Smooth muscle cell (in vitro differentiated cells): ENCODE measurements at regions not wholly inside any gene's neighbourhood (a gene's known extent, or its start where the extent isn't known, plus 50 kb on each side); places are given as distances from the start of the nearest gene placed in this dataset.
"Not testable (repeated sequence)": the region's sequence is repeated elsewhere in the genome, so short reads cannot be mapped to it uniquely, and the experiment has no call there.

Source experiments
- DNase-seq: peaks from one replicate; lab custom pipeline; 2025; ENCODE audit not compliant: unreplicated experiment; lab: John Stamatoyannopoulos, UW
- H2AFZ ChIP-seq: fragments of 200-600 bp; sonication (generic); 2 replicates; pipeline ENCODE4 v1.6.0; 2016; ENCODE audit warnings: antibody characterized with exemption, low read depth, mild to moderate bottlenecking
- H3F3A ChIP-seq: fragments of 200-600 bp; sonication (generic); 2 replicates; pipeline ENCODE4 v1.6.0; 2017; ENCODE audit warnings: antibody characterized with exemption, low read depth
- H3K27ac ChIP-seq: fragments of 200-600 bp; sonication (generic); 2 replicates; pipeline ENCODE4 v1.5.1; 2016; ENCODE audit warnings: low read depth, mild to moderate bottlenecking
- H3K27me3 ChIP-seq: fragments of 200-600 bp; sonication (generic); 2 replicates; pipeline ENCODE4 v1.6.1; 2016; ENCODE audit warnings: low read depth, mild to moderate bottlenecking
- H3K36me3 ChIP-seq: fragments of 200-600 bp; sonication (generic); 2 replicates; pipeline ENCODE4 v1.5.1; 2016; ENCODE audit warnings: low read depth
- H3K4me1 ChIP-seq: fragments of 200-600 bp; sonication (generic); 2 replicates; pipeline ENCODE4 v1.5.1; 2016; ENCODE audit warnings: low read depth
- H3K4me2 ChIP-seq: fragments of 200-600 bp; sonication (generic); 2 replicates; pipeline ENCODE4 v1.6.0; 2016; ENCODE audit warnings: mild to moderate bottlenecking
- H3K4me3 ChIP-seq: fragments of 200-600 bp; sonication (generic); 2 replicates; pipeline ENCODE4 v1.5.1; 2016; ENCODE audit warnings: mild to moderate bottlenecking
- H3K79me2 ChIP-seq: fragments of 200-600 bp; sonication (generic); 2 replicates; pipeline ENCODE4 v1.6.0; 2016; ENCODE audit warnings: low read depth, mild to moderate bottlenecking
- H3K9ac ChIP-seq: fragments of 200-600 bp; sonication (generic); 2 replicates; pipeline ENCODE4 v1.6.0; 2016; ENCODE audit warnings: low read depth
- H3K9me3 ChIP-seq: fragments of 200-600 bp; sonication (generic); replicated peaks from 2 replicates; pipeline ENCODE4 v1.5.1; 2016; ENCODE audit warnings: low read depth
- H4K20me1 ChIP-seq: fragments of 200-600 bp; sonication (generic); 2 replicates; pipeline ENCODE4 v1.6.0; 2016; ENCODE audit warnings: low read depth
- CTCF ChIP-seq: fragments of 200-600 bp; sonication (generic); IDR thresholded peaks from 2 replicates; pipeline ENCODE4 v1.5.1; 2017; ENCODE audit warnings: borderline replicate concordance, mild to moderate bottlenecking, antibody characterized with exemption; ENCODE audit not compliant: insufficient read depth, poor library complexity, severe bottlenecking
- WGBS: methylation state at CpG from one replicate; pipeline ENCODE4 v1.1.7; 2016; ENCODE audit warnings: low lambda C conversion rate; 5-methylcytosine and 5-hydroxymethylcytosine counted together

- Histone ChIP-seq H3K27ac (no peak overlapping the region), H3K27me3 (no peaks in the 10 kb centered on the region), H3K79me2 (no peaks in the 10 kb centered on the region)
Measured at GRCh38 chr4:33948921-33949320, 2295.4 kb downstream of the ARAP2 start.

GRCh38 chr4:33953848-33954247, 2290.5 kb downstream of the ARAP2 start:
- H3K4me1 ChIP-seq, H3K79me2 ChIP-seq, H3K4me3 ChIP-seq, H3K27me3 ChIP-seq, H3K9me3 ChIP-seq, H2AFZ ChIP-seq, H3K4me2 ChIP-seq, H3K27ac ChIP-seq, H3K36me3 ChIP-seq, H3K9ac ChIP-seq, H3F3A ChIP-seq, H4K20me1 ChIP-seq, DNase-seq: not testable (repeated sequence)
- 96% methylated on average over 4 of the region's 4 CpGs for WGBS

More at GRCh38 chr4:33948921-33949320, 2295.4 kb downstream of the ARAP2 start:
- Histone ChIP-seq H3F3A (no peaks in the 10 kb centered on the region), H2AFZ (no peak overlapping the region), H3K9me3 (no peaks in the 10 kb centered on the region), H3K9ac (no peak overlapping the region), H3K4me1 (no peaks in the 10 kb centered on the region), H3K4me3 (no peak overlapping the region), H4K20me1 (no peaks in the 10 kb centered on the region), H3K4me2 (no peak overlapping the region), H3K36me3 (no peaks in the 10 kb centered on the region)
- TF ChIP-seq CTCF = no peak
- DNase-seq = no peak

- Histone ChIP-seq H3F3A (no peaks in the 10 kb centered on the region), H3K36me3 (no peaks in the 10 kb centered on the region), H4K20me1 (no peaks in the 10 kb centered on the region), H3K27me3 (no peaks in the 10 kb centered on the region), H3K4me1 (no peaks in the 10 kb centered on the region), H3K4me2 (no peak overlapping the region), H2AFZ (no peak overlapping the region), H3K79me2 (no peaks in the 10 kb centered on the region), H3K9ac (no peak overlapping the region), H3K9me3 (no peaks in the 10 kb centered on the region), H3K27ac (no peak overlapping the region), H3K4me3 (no peak overlapping the region)
- DNase-seq = no peak
- no peak for TF ChIP-seq CTCF
- 97% methylated on average over 10 of the region's 10 CpGs for WGBS
Measured at GRCh38 chr4:33954759-33955158, 2289.6 kb downstream of the ARAP2 start.

GRCh38 chr4:33959519-33959918, 2284.8 kb downstream of the ARAP2 start:
- DNase-seq = no peak
- Histone ChIP-seq H3K4me1 (no peaks in the 10 kb centered on the region), H3K79me2 (no peaks in the 10 kb centered on the region), H4K20me1 (no peaks in the 10 kb centered on the region), H3K4me3 (no peak overlapping the region), H3K9me3 (no peaks in the 10 kb centered on the region), H3K36me3 (no peaks in the 10 kb centered on the region), H3F3A (no peaks in the 10 kb centered on the region), H3K4me2 (no peak overlapping the region), H2AFZ (peak overlapping the region; percentile 45), H3K27ac (no peak overlapping the region), H3K9ac (no peak overlapping the region), H3K27me3 (no peaks in the 10 kb centered on the region)
- TF ChIP-seq CTCF = no peak
- 72% methylated on average over 4 of the region's 4 CpGs for WGBS
